Cardiac muscle cell (in vitro differentiated cells and primary cell): ENCODE measurements at regions not wholly inside any gene's neighbourhood (a gene's known extent, or its start where the extent isn't known, plus 50 kb on each side); places are given as distances from the start of the nearest gene placed in this dataset.

Experiments
- DNase-seq, 2 donors: peaks; one replicate each; pipeline versions ENCODE4 v3.0.0 to v3.0.0-alpha.2; 2010 to 2017; ENCODE audit warnings: low read depth in 1 of 2, low spot score in 1 of 2
- H3K27ac ChIP-seq: fragments of 200-600 bp; sonication (generic); 2 replicates; pipeline ENCODE4 v1.5.1; 2016
- H3K27me3 ChIP-seq: fragments of 200-600 bp; sonication (generic); 2 replicates; pipeline ENCODE4 v1.6.0; 2016; ENCODE audit warnings: control low read depth
- H3K36me3 ChIP-seq: fragments of 200-600 bp; sonication (generic); 2 replicates; pipeline ENCODE4 v1.5.1; 2016; ENCODE audit warnings: control low read depth
- H3K4me1 ChIP-seq: fragments of 200-600 bp; sonication (generic); 2 replicates; pipeline ENCODE4 v1.8.1; 2017; ENCODE audit warnings: low read depth, mild to moderate bottlenecking, mixed run types
- H3K4me3 ChIP-seq: fragments of 200-600 bp; sonication (generic); 2 replicates; pipeline ENCODE4 v1.5.1; 2016; ENCODE audit warnings: mild to moderate bottlenecking
- H3K9me3 ChIP-seq: fragments of 200-600 bp; sonication (generic); 2 replicates; pipeline ENCODE4 v1.5.1; 2017; ENCODE audit warnings: low read depth, mild to moderate bottlenecking, control low read depth
- CTCF ChIP-seq: IDR thresholded peaks from 2 replicates; pipeline ENCODE4 v1.5.1; 2012; ENCODE audit warnings: low read depth, mild to moderate bottlenecking, low read length

DNA sequence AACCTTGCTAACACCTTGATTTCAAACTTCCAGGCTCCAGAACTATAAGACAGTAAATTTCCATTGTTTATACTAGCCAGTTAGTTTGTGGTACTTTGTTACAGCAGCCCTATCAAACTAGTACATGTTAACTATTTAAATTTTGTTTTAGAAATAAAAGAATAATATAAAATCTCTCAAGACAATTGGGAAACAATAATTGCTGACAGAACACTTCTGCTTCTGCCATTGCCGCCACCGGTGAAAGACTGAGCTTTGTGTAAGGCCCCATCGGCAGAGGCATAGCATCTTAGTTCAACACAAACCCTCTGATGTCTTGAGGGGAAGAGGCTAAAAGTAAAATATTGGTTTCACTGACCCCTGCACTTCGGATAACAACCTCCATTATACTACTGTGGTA lies 1607.1 kb upstream of the SEL1L start:
- H3K4me3 ChIP-seq = no peak overlapping the region
- no peaks in the 10 kb centered on the region for H3K9me3 ChIP-seq
- no peak for DNase-seq
- TF ChIP-seq CTCF = no peak
- no peaks in the 10 kb centered on the region for H3K36me3 ChIP-seq
- peaks cover 6% of the 10 kb centered on the region for H3K4me1 ChIP-seq
- no peak overlapping the region for H3K27ac ChIP-seq
- no peaks in the 10 kb centered on the region for H3K27me3 ChIP-seq

- no peak overlapping the region for H3K4me3 ChIP-seq
- no peak for TF ChIP-seq CTCF
- no peak overlapping the region for H3K27ac ChIP-seq
- no peaks in the 10 kb centered on the region for H3K27me3 ChIP-seq
- H3K4me1 ChIP-seq = no peaks in the 10 kb centered on the region
- H3K9me3 ChIP-seq = no peaks in the 10 kb centered on the region
- no peaks in the 10 kb centered on the region for H3K36me3 ChIP-seq
- DNase-seq = no peak
These were observed 1613.4 kb upstream of the SEL1L start for GRCh38 chr14:83147006-83147405.

GRCh38 chr14:83151571-83151970 lies 1617.9 kb upstream of the SEL1L start:
- no peak for DNase-seq
- no peaks in the 10 kb centered on the region for H3K27me3 ChIP-seq
- no peaks in the 10 kb centered on the region for H3K4me1 ChIP-seq
- H3K9me3 ChIP-seq = no peaks in the 10 kb centered on the region
- no peak overlapping the region for H3K4me3 ChIP-seq
- H3K27ac ChIP-seq = no peak overlapping the region
- TF ChIP-seq CTCF = no peak
- no peaks in the 10 kb centered on the region for H3K36me3 ChIP-seq

DNA sequence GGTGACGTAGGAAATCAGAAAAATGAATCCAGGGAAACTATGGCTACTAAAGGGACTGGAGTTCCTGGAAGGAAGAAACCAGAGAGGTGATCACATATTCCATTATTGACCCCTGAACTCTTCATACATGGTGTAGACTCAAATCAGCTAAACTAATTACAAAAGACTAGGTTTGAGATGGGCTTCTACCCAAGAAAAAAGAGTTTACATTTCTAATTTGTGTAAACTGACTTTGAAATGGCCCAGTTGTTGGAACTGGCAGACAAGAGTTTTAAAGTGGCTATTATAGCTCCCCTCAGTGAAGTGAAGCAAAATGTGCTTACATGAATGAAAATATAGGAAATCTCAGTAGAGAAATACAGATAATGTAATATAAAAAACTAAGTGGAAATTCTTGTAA lies 1619.4 kb upstream of the SEL1L start:
- Histone ChIP-seq H3K4me3 (no peak overlapping the region), H3K36me3 (no peaks in the 10 kb centered on the region), H3K4me1 (no peaks in the 10 kb centered on the region), H3K27me3 (no peaks in the 10 kb centered on the region), H3K27ac (no peak overlapping the region), H3K9me3 (no peaks in the 10 kb centered on the region)
- no peak for DNase-seq
- TF ChIP-seq CTCF = no peak

- no peaks in the 10 kb centered on the region for H3K27me3 ChIP-seq
- no peaks in the 10 kb centered on the region for H3K9me3 ChIP-seq
- peaks cover 18% of the 10 kb centered on the region for H3K4me1 ChIP-seq
- H3K36me3 ChIP-seq = no peaks in the 10 kb centered on the region
- no peak overlapping the region for H3K27ac ChIP-seq
- TF ChIP-seq CTCF = no peak
- no peak overlapping the region for H3K4me3 ChIP-seq
- no peak for DNase-seq
These were observed 1628.8 kb upstream of the SEL1L start for GRCh38 chr14:83162361-83162929.

DNA sequence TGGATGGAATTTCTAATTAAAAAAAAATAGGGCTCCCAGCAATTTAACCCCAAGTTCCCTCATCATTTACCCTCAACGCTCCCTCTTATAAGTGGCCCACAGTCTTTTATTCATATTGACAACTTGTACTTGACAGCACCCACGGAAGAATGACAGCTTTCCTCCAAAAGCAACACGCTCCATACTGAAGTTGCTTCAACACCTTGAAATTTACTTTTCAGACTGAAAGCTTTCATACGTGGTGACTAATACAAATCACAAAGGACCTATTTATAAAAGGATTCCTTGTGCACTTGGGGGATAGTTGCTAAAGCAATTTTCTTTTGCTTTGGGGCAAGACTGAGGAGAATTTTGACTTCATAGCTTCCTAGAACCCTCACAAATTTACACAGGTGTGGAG lies 1629.4 kb upstream of the SEL1L start:
- TF ChIP-seq CTCF = no peak
- H3K4me3 ChIP-seq = no peak overlapping the region
- no peaks in the 10 kb centered on the region for H3K27me3 ChIP-seq
- no peak for DNase-seq
- no peaks in the 10 kb centered on the region for H3K36me3 ChIP-seq
- H3K4me1 ChIP-seq = peaks cover 18% of the 10 kb centered on the region
- H3K27ac ChIP-seq = no peak overlapping the region
- no peaks in the 10 kb centered on the region for H3K9me3 ChIP-seq
